Right renal cortex interstitium (tissue), 3 donors: ENCODE measurements at regions not wholly inside any gene's neighbourhood (a gene's known extent, or its start where the extent isn't known, plus 50 kb on each side); places are given as distances from the start of the nearest gene placed in this dataset.

ENCODE experiments used
- DNase-seq, 3 donors: peaks; one replicate each; pipeline ENCODE4 v3.0.0-alpha.2; 2013; ENCODE audit warnings: low read depth in 3 of 3, low spot score in 2 of 3

DNA sequence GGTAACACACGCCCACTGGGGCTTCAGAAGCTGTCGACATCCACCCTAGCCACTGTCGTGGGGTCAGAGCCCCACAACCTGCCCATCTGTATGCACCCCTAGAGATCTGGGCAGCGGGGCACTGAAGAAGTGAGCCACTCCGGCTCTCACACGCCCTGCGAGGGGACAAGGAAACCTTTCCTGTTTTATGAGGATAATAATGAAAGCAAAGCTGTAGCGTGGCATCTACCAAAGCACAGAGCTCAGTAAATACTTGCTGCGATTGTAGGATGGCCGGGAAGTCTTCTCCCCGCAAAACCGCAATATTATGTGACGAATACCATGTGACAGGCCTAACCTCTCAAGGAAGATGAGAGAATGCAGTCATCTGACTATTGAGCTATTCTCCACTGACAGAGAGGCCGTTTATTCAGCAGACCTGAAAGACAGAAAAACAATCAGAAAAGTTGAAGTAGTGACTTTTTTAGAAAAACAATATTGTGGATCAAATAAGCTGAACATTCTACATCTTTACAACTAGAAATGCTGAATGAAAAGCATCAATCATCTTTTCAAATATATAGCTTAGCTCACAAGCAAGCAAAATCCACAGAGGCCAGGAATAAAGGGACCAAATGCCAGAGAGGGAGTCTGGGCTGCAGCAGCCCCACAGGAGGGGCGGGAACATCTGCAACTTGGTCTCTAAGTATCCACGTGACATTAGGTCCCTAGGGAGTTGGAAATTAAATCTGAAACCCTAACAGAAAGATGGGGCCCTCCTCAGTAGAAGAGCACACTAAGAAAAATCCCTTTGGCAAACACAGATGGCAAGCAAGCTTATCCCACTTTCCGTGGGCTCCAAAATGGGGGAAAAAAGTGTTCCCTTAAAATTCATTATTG is 207.8 kb downstream of the TTLL2 start:
- DNase-seq, result no peak

GRCh38 chr6:167533851-167534250 is 209.0 kb downstream of the TTLL2 start:
- no peak for DNase-seq

DNA sequence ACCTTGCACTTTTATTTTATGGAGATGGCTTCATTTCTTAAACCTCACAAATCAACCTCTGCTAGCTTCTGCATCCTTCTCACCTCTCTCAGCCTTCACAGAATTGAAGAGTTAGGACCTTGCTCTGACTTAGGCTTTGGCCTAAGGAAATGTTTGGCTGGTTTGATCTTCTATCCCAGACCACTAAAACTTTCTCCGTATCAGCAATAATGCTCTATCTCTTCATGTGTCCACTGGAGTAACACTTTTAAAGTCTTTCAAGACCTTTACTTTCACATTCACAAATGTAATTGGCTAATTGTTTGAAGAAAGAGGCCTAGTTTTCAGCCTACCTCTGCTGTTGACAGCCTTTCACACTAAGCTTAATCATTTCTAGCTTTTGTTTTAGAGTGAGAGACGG is 212.9 kb downstream of the TTLL2 start:
- no peak for DNase-seq

DNA sequence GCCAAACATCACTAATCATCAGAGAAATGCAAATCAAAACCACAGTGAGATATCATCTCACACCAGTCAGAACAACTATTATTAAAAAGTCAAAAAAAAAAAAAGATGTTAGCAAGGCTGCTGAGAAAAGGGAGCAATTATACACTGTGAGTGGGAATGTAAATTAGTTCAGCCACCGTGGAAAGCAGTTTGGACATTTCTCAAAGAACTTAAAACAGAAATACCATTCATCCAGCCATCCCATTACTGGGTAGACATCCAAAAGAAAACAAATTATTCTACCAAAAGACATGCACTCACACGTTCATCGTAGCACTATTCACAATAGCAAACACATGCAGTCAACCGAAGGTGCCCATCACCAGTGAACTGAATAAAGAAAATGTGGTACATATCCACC is 213.9 kb downstream of the TTLL2 start:
- DNase-seq, result no peak

DNA sequence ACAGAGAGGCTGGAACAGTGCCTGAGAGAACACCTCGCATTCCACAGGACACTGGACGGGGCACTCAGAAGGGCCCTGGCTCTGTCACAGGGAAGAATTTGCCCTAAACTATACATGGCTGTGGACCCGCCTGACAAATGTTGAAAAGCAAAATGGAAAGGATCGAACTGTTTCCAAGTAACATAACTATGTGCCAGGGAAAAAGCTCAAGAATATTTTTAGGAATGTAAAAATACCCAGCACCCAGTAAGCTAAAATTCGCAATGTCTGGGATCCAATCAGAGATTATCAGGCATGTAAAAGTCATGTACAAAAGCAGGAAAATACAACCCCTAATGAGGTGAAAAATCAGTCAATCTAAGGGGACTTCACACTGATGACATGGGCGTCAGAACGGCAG is 215.9 kb downstream of the TTLL2 start:
- DNase-seq, result no peak

GRCh38 chr6:167541544-167541943 is 216.7 kb downstream of the TTLL2 start:
- DNase-seq, result no peak

DNA sequence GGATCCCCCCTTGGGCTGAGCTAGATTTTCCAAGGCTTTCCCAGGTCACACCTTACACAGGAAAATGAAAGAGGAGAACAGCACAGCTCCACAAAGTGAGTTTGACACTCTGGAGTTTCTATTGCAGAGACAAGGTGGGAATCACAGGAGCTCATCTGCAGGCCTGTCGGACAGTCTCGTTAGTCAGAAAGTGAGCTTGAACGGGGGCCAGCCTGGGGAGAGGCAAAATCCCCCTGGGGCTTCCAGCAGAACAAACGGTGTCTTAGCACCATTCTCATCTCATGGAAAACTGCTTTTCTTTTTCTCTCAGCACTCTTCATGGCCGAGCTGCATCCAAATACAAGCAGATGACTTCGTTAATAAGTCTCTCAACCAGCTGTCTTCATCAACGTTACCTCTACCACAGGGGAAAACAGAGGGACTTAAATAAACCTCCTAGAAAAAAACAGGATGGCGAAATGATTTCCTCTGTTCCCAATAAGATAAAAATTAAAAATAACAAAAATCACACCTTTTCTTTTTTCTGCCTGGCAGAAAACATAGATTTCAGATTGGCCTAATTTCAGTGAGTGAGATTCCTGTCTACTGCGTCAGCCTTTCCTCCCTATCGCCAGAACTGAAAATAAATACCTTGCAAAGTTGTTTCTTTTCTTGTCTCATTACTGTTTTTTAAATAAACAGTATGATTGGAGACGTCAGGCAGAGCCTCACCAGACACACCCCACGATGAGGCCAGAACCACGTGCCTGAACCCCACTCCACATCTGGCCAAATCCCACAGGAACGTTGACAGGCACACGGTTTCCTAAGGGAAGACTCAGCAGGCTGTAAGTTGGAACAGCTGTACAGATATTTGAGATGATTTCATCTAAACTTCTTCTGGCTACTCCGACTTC is 219.0 kb downstream of the TTLL2 start:
- no peak for DNase-seq

- no peak for DNase-seq
Observed at GRCh38 chr6:167546611-167547327, 221.9 kb downstream of the TTLL2 start.

DNA sequence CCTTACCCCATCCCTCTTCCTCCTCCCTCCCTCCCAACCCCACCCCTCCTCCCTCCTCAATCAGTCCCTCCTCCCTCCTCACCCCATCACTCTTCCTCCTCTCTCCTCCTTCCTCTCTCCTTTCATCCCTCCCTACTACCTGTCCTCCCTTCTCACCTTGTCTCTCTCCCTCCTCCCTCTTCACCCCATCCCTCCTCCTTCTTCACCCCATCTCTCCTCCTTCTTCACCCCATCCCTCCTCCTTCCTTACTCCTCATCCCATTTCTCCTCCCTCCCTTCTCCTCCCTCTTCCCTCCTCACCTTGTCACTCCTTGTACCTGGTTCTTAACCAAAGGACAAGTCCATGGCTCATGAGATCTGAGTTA is 222.4 kb downstream of the TTLL2 start:
- no peak for DNase-seq

- no peak for DNase-seq
Observed at GRCh38 chr6:167547751-167548150, 222.9 kb downstream of the TTLL2 start.

GRCh38 chr6:167548451-167548850 is 223.6 kb downstream of the TTLL2 start:
- no peak for DNase-seq

DNA sequence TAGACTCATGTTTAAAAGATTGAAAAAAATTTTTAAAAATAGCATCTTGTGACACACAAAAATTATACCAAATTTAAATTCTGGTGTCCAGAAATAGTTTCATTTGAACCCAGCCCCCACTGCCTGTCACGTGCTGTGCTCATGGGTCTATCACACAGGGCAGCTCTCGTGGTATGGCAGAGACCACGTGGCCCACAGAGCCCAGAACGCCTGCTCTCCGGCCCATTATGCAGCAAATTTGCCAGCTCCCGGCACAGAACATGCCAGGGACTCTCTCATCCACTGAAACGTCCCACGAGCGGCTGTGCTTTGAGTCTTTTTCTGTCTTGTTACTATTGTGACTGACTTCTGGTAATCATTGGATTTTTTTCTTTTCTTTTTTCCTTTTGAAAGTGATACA is 224.3 kb downstream of the TTLL2 start:
- DNase-seq, result no peak

DNA sequence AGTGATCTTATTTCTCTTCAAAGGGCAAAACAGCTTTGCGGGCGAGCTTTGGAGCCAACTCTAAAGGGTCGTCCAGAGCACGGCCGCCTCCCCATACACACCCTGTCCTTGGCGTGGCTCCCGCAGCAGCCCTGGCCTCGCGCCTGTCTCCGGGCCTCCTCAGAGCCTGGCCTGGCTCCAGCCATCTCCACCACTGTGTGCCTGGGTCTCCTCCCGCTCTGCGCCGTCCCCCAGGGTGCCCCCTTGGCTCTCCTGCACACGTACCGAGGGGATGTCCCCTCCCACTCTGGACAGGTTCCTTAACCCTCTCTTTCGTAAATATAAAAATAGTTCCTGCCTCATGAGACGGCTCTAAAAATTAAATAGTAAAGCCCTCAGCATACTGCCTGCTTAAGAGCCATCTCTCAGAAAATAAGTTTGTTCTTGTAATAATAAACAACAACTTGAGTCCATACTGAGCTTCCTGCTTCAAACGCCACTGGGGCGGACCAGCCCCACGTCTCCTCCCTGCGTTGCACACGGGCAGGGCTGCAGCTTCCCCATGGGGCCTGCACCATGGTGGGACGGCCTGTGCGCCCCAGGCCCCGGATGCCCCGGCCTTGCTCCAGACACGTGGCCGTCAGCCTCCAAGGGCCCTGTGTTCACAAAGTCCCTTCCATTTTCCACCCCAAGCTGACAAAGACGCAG is 226.2 kb downstream of the TTLL2 start:
- no peak for DNase-seq

DNA sequence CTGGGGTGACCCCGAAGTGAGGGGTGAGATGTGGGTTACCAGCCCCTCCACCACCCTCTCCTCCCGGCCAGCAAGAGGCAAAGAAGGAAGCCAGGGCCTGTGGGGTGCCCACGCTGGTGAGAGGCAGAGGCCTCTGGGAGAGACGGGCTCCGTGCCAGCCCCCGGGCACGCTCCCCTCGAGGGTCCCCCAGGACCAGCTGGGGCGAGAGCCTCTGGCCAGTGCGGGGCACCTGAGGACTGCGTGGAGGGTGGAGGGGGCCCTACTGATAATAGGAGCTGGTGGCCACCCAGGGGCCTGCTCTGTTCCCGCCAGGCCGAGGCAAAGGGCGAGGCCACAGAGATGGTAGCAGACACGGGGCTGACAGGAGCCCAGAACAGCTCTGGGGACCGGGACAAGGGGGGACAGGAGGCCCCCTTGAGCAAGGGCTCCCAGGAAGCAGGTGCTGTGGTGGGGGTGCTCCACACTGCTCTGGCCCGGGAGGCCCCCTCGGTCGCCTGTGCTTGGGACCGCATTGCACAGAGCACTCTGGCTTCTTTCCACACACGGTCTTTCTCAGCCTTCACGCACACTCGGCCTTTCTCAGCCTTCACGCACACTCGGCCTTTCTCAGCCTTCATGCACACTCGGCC is 226.9 kb downstream of the TTLL2 start:
- no peak for DNase-seq

GRCh38 chr6:167552258-167552630 is 227.4 kb downstream of the TTLL2 start:
- no peak for DNase-seq

- DNase-seq, result no peak
Observed at GRCh38 chr6:167552961-167553735, 228.3 kb downstream of the TTLL2 start.

GRCh38 chr6:167553736-167554119 is 228.8 kb downstream of the TTLL2 start:
- no peak for DNase-seq

GRCh38 chr6:167554854-167555253 is 230.0 kb downstream of the TTLL2 start:
- DNase-seq, result no peak

- no peak for DNase-seq
Observed at GRCh38 chr6:167555836-167556235, 230.9 kb downstream of the TTLL2 start.
